AG10803 (cell line): ENCODE measurements at regions not wholly inside any gene's neighbourhood (a gene's known extent, or its start where the extent isn't known, plus 50 kb on each side); places are given as distances from the start of the nearest gene placed in this dataset.
A peak's percentile ranks its signal among the peaks of the same experiment; 100 is the strongest.

Experiments used
- DNase-seq: peaks from one replicate; pipeline ENCODE4 v3.0.0; 2010; ENCODE audit warnings: low read depth
- H3K4me3 ChIP-seq: 2 replicates; pipeline ENCODE4 v1.5.1; 2011; ENCODE audit warnings: mild to moderate bottlenecking, low read length, control low read depth
- TF ChIP-seq, protein P1 (sequence below): conservative IDR thresholded peaks from 2 replicates; pipeline ENCODE4 v1.5.1; 2011; ENCODE audit warnings: mild to moderate bottlenecking, low read length, control low read depth, inconsistent platforms

DNA sequence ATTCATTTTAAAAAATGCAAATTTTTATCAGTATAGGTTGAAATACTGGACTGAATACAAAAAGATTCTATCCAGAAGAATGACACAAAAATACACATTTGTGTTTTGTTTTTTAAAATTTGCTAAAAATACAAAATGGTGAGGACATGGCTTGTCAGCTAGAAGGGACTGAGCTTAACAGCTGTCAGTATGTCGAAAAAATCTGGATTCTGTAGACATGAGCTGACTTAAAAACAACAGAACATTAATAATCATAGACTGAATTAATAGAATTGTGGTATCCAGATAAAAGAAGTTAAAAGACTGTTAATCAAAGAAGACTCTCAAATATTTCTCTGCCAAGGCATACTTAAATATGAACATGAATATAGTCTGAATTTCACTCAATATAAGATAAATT is 244.9 kb upstream of the CBLB start:
- H3K4me3 ChIP-seq: no peak overlapping the region
- DNase-seq: no peak
- TF ChIP-seq, protein P1, sequence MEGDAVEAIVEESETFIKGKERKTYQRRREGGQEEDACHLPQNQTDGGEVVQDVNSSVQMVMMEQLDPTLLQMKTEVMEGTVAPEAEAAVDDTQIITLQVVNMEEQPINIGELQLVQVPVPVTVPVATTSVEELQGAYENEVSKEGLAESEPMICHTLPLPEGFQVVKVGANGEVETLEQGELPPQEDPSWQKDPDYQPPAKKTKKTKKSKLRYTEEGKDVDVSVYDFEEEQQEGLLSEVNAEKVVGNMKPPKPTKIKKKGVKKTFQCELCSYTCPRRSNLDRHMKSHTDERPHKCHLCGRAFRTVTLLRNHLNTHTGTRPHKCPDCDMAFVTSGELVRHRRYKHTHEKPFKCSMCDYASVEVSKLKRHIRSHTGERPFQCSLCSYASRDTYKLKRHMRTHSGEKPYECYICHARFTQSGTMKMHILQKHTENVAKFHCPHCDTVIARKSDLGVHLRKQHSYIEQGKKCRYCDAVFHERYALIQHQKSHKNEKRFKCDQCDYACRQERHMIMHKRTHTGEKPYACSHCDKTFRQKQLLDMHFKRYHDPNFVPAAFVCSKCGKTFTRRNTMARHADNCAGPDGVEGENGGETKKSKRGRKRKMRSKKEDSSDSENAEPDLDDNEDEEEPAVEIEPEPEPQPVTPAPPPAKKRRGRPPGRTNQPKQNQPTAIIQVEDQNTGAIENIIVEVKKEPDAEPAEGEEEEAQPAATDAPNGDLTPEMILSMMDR: no peak

DNA sequence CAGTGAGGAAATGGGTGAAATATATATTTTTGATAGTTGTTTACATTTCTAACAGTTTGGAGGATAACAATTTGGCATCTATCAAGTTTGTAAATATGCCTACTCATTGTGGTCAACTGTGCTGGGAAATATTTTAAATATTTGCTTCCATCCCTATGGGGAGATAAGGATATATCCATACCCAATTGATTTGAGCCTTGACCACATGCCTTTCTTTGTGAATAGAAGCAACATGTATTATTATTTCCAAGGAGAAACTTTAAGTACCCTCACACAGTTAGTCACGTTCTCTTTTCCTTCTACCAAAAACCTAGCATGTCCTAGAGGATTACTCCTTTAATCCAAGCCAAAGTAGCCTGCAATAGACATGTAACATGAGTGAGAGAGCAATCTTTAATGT is 245.4 kb upstream of the CBLB start:
- DNase-seq: peak; percentile 48
- H3K4me3 ChIP-seq: no peak overlapping the region
- TF ChIP-seq, protein P1: no peak

- TF ChIP-seq, protein P1: no peak
- no peak overlapping the region for H3K4me3 ChIP-seq
- DNase-seq: peak; percentile 65
These were observed 246.0 kb upstream of the CBLB start for GRCh38 chr3:106114848-106115247.

- no peak for DNase-seq
- H3K4me3 ChIP-seq: no peak overlapping the region
- TF ChIP-seq, protein P1: no peak
These were observed 246.7 kb upstream of the CBLB start for GRCh38 chr3:106115557-106115956.

GRCh38 chr3:106116733-106117489 is 248.1 kb upstream of the CBLB start:
- DNase-seq: no peak
- TF ChIP-seq, protein P1: no peak
- no peak overlapping the region for H3K4me3 ChIP-seq

- TF ChIP-seq, protein P1: no peak
- DNase-seq: no peak
These were observed 248.7 kb upstream of the CBLB start for GRCh38 chr3:106117490-106117858.

DNA sequence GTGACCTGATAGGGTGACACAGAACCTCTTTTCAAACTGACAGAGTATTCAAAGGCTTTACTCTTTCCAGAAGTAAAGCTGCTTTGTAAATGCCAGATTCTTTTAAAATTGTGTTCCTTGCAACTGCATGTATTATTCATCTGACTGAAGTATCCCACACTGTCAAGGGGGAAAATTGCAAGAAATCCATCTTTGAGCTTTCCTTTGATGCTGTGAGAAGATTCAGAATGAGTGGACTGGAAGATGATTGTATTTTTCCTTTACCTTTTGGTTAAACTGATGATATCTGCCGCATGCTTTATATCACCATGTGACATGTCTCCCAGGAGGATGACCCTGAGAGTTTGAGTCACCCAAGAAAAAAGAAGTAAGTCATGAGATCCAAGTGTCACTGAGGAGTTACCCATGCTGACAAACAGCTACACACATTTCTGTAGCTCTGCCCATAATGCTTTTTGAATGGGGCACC is 250.8 kb upstream of the CBLB start:
- TF ChIP-seq, protein P1: no peak
- H3K4me3 ChIP-seq: no peak overlapping the region
- DNase-seq: no peak

More at GRCh38 chr3:106117490-106117858, 248.7 kb upstream of the CBLB start:
- H3K4me3 ChIP-seq: no peak overlapping the region
